ENCODE measurements at regions not wholly inside any gene's neighbourhood (a gene's known extent, or its start where the extent isn't known, plus 50 kb on each side); places are given as distances from the start of the nearest gene placed in this dataset.

DNA sequence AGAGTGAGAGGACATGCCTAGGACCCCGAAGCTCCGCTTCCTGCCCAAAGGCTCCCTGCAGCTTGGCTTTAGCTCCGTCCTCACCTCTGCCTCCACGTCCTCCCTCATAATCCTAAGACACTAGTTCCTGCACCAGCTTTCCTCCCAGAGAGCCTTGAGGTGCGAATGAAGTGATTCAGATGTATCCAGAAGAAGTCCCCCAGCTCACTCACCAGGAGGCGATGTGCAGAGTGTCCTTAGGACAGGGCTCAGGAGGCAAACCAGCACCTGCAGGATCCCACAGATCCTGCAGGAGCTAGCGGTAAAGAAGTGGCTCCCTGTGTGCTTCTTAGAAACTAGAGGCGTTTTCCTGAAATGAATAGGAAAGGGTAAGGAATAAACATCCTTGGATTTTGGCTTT lies 109.7 kb downstream of the HSPH1 start:
- Histone ChIP-seq H3K27ac (ENCODE audit: control insufficient read depth, insufficient read depth) (no peak overlapping the region), H3K9ac (ENCODE audit: control insufficient read depth, insufficient read depth, low read length) (no peak overlapping the region), H3K4me2 (ENCODE audit: control insufficient read depth, insufficient read depth) (no peak overlapping the region), H3K27me3 (replicated peaks in 1 of 2; ENCODE audit: control insufficient read depth in 2 of 2, insufficient read depth in 2 of 2, low read length in 1 of 2) (no peaks in the 10 kb centered on the region), H3K79me2 (ENCODE audit: control insufficient read depth, insufficient read depth, low read length) (no peaks in the 10 kb centered on the region), H3K36me3 (ENCODE audit: control insufficient read depth in 2 of 2, insufficient read depth in 2 of 2, low read length in 1 of 2) (no peaks in the 10 kb centered on the region), H2AFZ (ENCODE audit: control insufficient read depth, low read depth, low read length) (no peak overlapping the region), H3K4me3 (no peak overlapping the region), H4K20me1 (ENCODE audit: control insufficient read depth, insufficient read depth) (no peaks in the 10 kb centered on the region), H3K9me3 (replicated peaks; ENCODE audit: control insufficient read depth, insufficient read depth, low read length) (no peaks in the 10 kb centered on the region; the same call in 2 of the 3 replicates), H3K4me1 (ENCODE audit: control insufficient read depth, insufficient read depth, low read length) (no peaks in the 10 kb centered on the region)
- intact Hi-C loops (cut with micrococcal nuclease; ENCODE audit: unreplicated experiment): no loop called here
- BruUV-seq (replicated peaks): no TSS peak
- TF ChIP-seq RBBP5 (conservative IDR thresholded peaks at IDR 0.05) (no peak), TARDBP (IDR thresholded peaks at IDR 0.05; ENCODE audit: borderline replicate concordance) (no peak), CHD4 (IDR thresholded peaks at IDR 0.05) (no peak), NR2F1 (conservative IDR thresholded peaks at IDR 0.05) (no peak), ASH2L (IDR thresholded peaks at IDR 0.05; ENCODE audit: borderline replicate concordance, low read depth) (no peak), WRNIP1 (IDR thresholded peaks at IDR 0.05; ENCODE audit: borderline replicate concordance, low read depth, low read length) (no peak), SUPT20H (IDR thresholded peaks at IDR 0.05; ENCODE audit: borderline replicate concordance, control insufficient read depth, low read depth, low read length) (no peak)
- SMC1A ChIA-PET (ENCODE audit: uncharacterized antibody, unreplicated experiment): no interaction called here
- no peak for FAIRE-seq
- CTCF ChIA-PET: no interaction called here
- no peak for ATAC-seq
- 56% methylated on average over 8 of the region's 8 CpGs for WGBS (ENCODE audit: insufficient coverage, insufficient replicate concordance, low lambda C conversion rate, missing lambda C conversion rate)
- RAD21 ChIA-PET (ENCODE audit: unreplicated experiment): no interaction called here
- POLR2A ChIA-PET: no interaction called here
- DNase-seq (ENCODE audit: low read depth, low spot score): no peak
- in situ Hi-C loops (cut with MboI): no loop called here

DNA sequence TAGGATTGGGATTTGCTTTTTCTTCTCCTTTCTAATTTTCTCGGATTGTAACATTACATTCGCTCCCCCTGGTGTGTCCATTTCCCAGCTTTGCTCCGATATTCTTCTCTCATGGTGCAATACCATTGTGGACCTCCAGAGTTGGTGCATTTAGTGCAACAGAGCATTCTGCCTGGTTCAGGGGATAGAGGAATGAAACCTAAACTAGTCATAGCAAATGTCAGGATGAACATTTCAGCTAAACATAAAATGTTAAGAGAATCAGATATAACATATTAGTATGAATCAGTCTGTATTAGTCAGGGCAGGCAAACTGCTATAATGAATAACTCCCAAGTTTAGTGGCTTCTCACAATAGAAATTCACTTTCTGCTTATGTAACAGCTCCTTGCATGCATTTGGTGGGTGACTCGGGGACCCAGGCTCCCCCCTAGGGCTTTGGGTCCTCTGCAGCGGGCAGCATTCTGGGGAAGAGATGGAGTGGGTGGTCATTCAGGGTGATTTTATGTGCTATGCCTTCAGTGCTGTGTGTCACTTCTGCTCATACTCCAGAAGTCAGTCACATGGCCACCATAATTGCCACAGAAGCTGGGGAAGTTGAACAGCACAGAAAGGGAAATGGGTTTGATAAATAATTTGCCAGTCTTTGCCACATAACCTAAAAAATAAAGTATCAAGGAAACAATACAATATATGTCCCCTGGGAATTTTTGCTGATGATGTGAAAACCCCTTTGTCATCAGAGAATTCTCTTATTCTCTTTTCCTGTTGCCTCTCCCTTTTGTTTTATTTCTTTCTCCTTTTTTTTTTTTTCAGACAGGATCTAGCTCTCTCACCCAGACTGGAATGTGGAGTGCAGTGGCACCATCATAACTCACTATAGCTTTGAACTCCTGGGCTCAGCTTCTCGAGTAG lies 111.0 kb downstream of the HSPH1 start:
- no peak overlapping the region for H3K4me3 ChIP-seq
- in situ Hi-C loops (cut with MboI): no loop called here
- CTCF ChIA-PET: interaction anchor here (0.6 to 1.1 kb wide), 3 partner anchors 9 to 370 kb away, joined by 3 read pairs; no protein-coding TSS in a partner anchor
- BruUV-seq (replicated peaks): no TSS peak
- no peaks in the 10 kb centered on the region for H3K36me3 ChIP-seq (ENCODE audit: control insufficient read depth in 2 of 2, insufficient read depth in 2 of 2, low read length in 1 of 2)
- RAD21 ChIA-PET (ENCODE audit: unreplicated experiment): no interaction called here
- no peak overlapping the region for H3K9ac ChIP-seq (ENCODE audit: control insufficient read depth, insufficient read depth, low read length)
- POLR2A ChIA-PET: interaction anchor here (0.6 to 0.7 kb wide), 2 partner anchors 14 to 23 kb away, joined by 5 read pairs; no protein-coding TSS in a partner anchor
- H3K9me3 ChIP-seq (replicated peaks; ENCODE audit: control insufficient read depth, insufficient read depth, low read length): no peaks in the 10 kb centered on the region; the same call in 2 of the 3 replicates
- H3K79me2 ChIP-seq (ENCODE audit: control insufficient read depth, insufficient read depth, low read length): no peaks in the 10 kb centered on the region
- no peak for FAIRE-seq
- no peak for DNase-seq (ENCODE audit: low read depth, low spot score)
- H4K20me1 ChIP-seq (ENCODE audit: control insufficient read depth, insufficient read depth): no peaks in the 10 kb centered on the region
- H3K4me1 ChIP-seq (ENCODE audit: control insufficient read depth, insufficient read depth, low read length): peaks cover 6% of the 10 kb centered on the region
- H2AFZ ChIP-seq (ENCODE audit: control insufficient read depth, low read depth, low read length): no peak overlapping the region
- no peak for TF ChIP-seq BRCA1 (IDR thresholded peaks at IDR 0.05; ENCODE audit: low read depth, low read length)
- no peak for TF ChIP-seq JUND (IDR thresholded peaks at IDR 0.05; ENCODE audit: low read depth, low read length)
- TF ChIP-seq ZNF24 (IDR thresholded peaks at IDR 0.05): no peak
- TF ChIP-seq EGR1 (IDR thresholded peaks at IDR 0.05; ENCODE audit: borderline replicate concordance in 1 of 2, low read depth in 2 of 2, low read length in 2 of 2): no peak
- TF ChIP-seq, protein P1, sequence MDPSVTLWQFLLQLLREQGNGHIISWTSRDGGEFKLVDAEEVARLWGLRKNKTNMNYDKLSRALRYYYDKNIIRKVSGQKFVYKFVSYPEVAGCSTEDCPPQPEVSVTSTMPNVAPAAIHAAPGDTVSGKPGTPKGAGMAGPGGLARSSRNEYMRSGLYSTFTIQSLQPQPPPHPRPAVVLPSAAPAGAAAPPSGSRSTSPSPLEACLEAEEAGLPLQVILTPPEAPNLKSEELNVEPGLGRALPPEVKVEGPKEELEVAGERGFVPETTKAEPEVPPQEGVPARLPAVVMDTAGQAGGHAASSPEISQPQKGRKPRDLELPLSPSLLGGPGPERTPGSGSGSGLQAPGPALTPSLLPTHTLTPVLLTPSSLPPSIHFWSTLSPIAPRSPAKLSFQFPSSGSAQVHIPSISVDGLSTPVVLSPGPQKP (IDR thresholded peaks at IDR 0.05; ENCODE audit: low read depth, low read length): no peak
- TF ChIP-seq, protein P2, sequence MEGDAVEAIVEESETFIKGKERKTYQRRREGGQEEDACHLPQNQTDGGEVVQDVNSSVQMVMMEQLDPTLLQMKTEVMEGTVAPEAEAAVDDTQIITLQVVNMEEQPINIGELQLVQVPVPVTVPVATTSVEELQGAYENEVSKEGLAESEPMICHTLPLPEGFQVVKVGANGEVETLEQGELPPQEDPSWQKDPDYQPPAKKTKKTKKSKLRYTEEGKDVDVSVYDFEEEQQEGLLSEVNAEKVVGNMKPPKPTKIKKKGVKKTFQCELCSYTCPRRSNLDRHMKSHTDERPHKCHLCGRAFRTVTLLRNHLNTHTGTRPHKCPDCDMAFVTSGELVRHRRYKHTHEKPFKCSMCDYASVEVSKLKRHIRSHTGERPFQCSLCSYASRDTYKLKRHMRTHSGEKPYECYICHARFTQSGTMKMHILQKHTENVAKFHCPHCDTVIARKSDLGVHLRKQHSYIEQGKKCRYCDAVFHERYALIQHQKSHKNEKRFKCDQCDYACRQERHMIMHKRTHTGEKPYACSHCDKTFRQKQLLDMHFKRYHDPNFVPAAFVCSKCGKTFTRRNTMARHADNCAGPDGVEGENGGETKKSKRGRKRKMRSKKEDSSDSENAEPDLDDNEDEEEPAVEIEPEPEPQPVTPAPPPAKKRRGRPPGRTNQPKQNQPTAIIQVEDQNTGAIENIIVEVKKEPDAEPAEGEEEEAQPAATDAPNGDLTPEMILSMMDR (IDR thresholded peaks at IDR 0.05 in 2 of 3, conservative IDR thresholded peaks at IDR 0.05 in 1 of 3; ENCODE audit: control insufficient read depth in 2 of 3, extremely low read depth in 1 of 3, insufficient read depth in 1 of 3, low read depth in 3 of 3, low read length in 3 of 3): 0 out of 6 replicates have a peak, but pooled peaks of 2 of the 3 experiments have one; percentile 8 to 11
- H3K27me3 ChIP-seq (replicated peaks in 1 of 2; ENCODE audit: control insufficient read depth in 2 of 2, insufficient read depth in 2 of 2, low read length in 1 of 2): no peaks in the 10 kb centered on the region
- intact Hi-C loops (cut with micrococcal nuclease; ENCODE audit: unreplicated experiment): no loop called here
- SMC1A ChIA-PET (ENCODE audit: uncharacterized antibody, unreplicated experiment): no interaction called here
- 18% methylated on average over 6 of the region's 6 CpGs for WGBS (ENCODE audit: insufficient coverage, insufficient replicate concordance, low lambda C conversion rate, missing lambda C conversion rate)
- no peak overlapping the region for H3K4me2 ChIP-seq (ENCODE audit: control insufficient read depth, insufficient read depth)
- H3K27ac ChIP-seq (ENCODE audit: control insufficient read depth, insufficient read depth): no peak overlapping the region
- peak; percentile 44 for ATAC-seq

All from GM12878 (cell line).